ENCODE measurements at regions not wholly inside any gene's neighbourhood (a gene's known extent, or its start where the extent isn't known, plus 50 kb on each side); places are given as distances from the start of the nearest gene placed in this dataset.
"Not testable (repeated sequence)": the region's sequence is repeated elsewhere in the genome, so short reads cannot be mapped to it uniquely, and the experiment has no call there.

GRCh38 chr5:56298336-56299090, 65.4 kb upstream of the ANKRD55 start:
- no peak overlapping the region for H3K27ac ChIP-seq
- no peaks in the 10 kb centered on the region for H3K4me1 ChIP-seq
- no peaks in the 10 kb centered on the region for H3K27me3 ChIP-seq
- TF ChIP-seq POLR2AphosphoS5 (IDR thresholded peaks at IDR 0.05) (no peak), POLR2A (IDR thresholded peaks at IDR 0.05) (no peak), EP300 (IDR thresholded peaks at IDR 0.05) (no peak), CTCF (IDR thresholded peaks at IDR 0.05) (no peak)
- H3K4me3 ChIP-seq = no peak overlapping the region
- H3K36me3 ChIP-seq = no peaks in the 10 kb centered on the region
- WGBS, 5 donors = 86 to 92% (median 89%) methylated on average over 8 of the region's 8 CpGs
- H3K9me3 ChIP-seq = no peaks in the 10 kb centered on the region
- intact Hi-C loops (cut with DNase I; ENCODE audit: low total_unique reads) = no loop called here
- DNase-seq = no peak

DNA sequence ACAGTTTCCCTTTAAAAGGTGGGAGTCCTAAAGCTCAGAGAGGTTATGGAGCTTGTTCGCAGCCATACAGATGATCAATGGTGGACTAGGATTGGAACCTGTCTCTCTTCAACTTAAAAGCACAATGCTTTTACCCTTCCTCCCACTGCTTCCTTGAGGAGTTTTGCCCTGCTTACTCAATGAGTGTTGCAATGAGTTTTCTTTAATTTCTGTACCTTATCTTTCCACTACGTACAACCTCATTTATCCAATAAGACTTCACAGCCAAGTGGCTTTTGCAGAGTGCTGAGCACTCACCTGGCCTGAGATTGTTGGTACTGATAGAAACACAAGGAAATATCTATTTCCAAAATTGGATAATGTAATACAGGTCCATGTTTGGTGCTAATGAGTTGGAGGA, 64.7 kb upstream of the ANKRD55 start:
- WGBS, 5 donors = 35 to 65% (median 57%) methylated on average over 2 of the region's 2 CpGs
- Histone ChIP-seq H3K27ac (no peak overlapping the region), H3K4me3 (no peak overlapping the region), H3K36me3 (no peaks in the 10 kb centered on the region), H3K27me3 (no peaks in the 10 kb centered on the region), H3K4me1 (no peaks in the 10 kb centered on the region), H3K9me3 (no peaks in the 10 kb centered on the region)
- intact Hi-C loops (cut with DNase I; ENCODE audit: low total_unique reads) = no loop called here
- DNase-seq = no peak
- TF ChIP-seq POLR2AphosphoS5 (IDR thresholded peaks at IDR 0.05) (no peak), CTCF (IDR thresholded peaks at IDR 0.05) (no peak), EP300 (IDR thresholded peaks at IDR 0.05) (no peak), POLR2A (IDR thresholded peaks at IDR 0.05) (no peak)

DNA sequence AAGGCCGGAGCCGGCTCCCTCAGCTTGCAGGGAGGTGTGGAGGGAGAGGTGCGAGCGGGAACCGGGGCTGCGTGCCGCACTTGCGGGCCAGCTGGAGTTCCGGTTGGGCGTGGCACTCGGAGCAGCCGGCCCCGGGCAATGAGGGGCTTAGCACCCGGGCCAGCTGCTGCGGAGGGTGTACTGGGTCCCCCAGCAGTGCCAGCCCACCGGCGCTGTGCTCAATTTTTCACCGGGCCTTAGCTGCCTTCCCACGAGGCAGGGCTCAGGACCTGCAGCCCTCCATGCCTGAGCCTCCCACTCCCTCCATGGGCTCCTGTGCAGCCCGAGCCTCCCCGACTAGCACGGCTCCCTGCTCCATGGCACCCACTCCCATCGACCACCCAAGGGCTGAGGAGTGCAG, 62.2 kb upstream of the ANKRD55 start:
- H3K4me3 ChIP-seq; H3K27me3 ChIP-seq; H3K36me3 ChIP-seq; H3K4me1 ChIP-seq; H3K9me3 ChIP-seq; H3K27ac ChIP-seq; DNase-seq; intact Hi-C loops (cut with DNase I; ENCODE audit: low total_unique reads): not testable (repeated sequence)
- 94 to 98% (median 97%) methylated on average over 20 to 23 of the region's 23 CpGs; no CpG with 5 or more reads in 1 of the 5 donors for whole genome bisulfite sequencing, 5 donors

DNA sequence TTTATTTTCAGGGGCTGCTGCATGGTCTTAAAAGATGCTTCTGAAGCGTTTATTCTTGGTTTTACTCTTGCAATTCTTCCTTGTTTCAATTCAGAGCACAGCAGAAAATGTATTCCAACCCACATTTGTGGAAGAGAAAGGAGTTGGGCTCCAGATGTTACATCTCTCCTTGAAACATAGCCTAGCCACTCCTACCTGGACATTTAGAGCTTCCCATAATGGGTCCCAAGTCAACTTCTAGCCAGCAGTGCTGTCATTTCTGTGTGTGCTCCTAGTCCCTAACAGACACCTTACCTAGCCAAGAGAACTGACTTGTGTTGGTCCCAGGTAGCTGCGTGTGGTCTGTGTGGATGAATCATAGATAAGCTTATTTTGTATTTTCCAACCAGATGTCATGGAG, 61.2 kb upstream of the ANKRD55 start:
- DNase-seq = no peak
- Histone ChIP-seq H3K27me3 (no peaks in the 10 kb centered on the region), H3K4me3 (no peak overlapping the region), H3K27ac (no peak overlapping the region), H3K36me3 (no peaks in the 10 kb centered on the region), H3K9me3 (no peaks in the 10 kb centered on the region), H3K4me1 (no peaks in the 10 kb centered on the region)
- intact Hi-C loops (cut with DNase I; ENCODE audit: low total_unique reads) = no loop called here
- TF ChIP-seq CTCF (IDR thresholded peaks at IDR 0.05) (no peak), POLR2AphosphoS5 (IDR thresholded peaks at IDR 0.05) (no peak)
- WGBS, 5 donors = 77 to 98% (median 90%) methylated on average over 2 of the region's 2 CpGs

- H3K9me3 ChIP-seq; H3K4me3 ChIP-seq; H3K36me3 ChIP-seq; H3K27ac ChIP-seq; DNase-seq; H3K27me3 ChIP-seq; intact Hi-C loops (cut with DNase I; ENCODE audit: low total_unique reads); H3K4me1 ChIP-seq: not testable (repeated sequence)
- 89 to 100% (median 93%) methylated on average over 2 of the region's 2 CpGs for WGBS, 5 donors
Observed at GRCh38 chr5:56292874-56293273, 59.7 kb upstream of the ANKRD55 start.

Measured in stomach (tissue), 8 donors.